ENCODE measurements at regions not wholly inside any gene's neighbourhood (a gene's known extent, or its start where the extent isn't known, plus 50 kb on each side); places are given as distances from the start of the nearest gene placed in this dataset.

GRCh38 chr5:106028314-106028713 lies 1642.4 kb downstream of the EFNA5 start:
- Histone ChIP-seq H3K4me2 (ENCODE audit: low read length) (no peak overlapping the region), H4K20me1 (ENCODE audit: insufficient read depth, low read length) (no peaks in the 10 kb centered on the region), H3K36me3 (replicated peaks; ENCODE audit: low read depth, low read length) (no peaks in the 10 kb centered on the region), H2AFZ (ENCODE audit: low read depth, low read length) (no peak overlapping the region), H3K27ac (ENCODE audit: low read length) (no peak overlapping the region), H3K4me1 (ENCODE audit: low read length) (no peaks in the 10 kb centered on the region), H3K27me3 (ENCODE audit: low read depth, low read length) (no peaks in the 10 kb centered on the region), H3K9ac (ENCODE audit: low read length) (no peak overlapping the region), H3K79me2 (ENCODE audit: low read length) (no peaks in the 10 kb centered on the region), H3K4me3 (ENCODE audit: low read length) (no peak overlapping the region), H3K9me3 (ENCODE audit: insufficient read depth, low read length) (no peaks in the 10 kb centered on the region)
- TF ChIP-seq CTCF (IDR thresholded peaks at IDR 0.05; ENCODE audit: low read depth, low read length) (no peak), EZH2phosphoT487 (IDR thresholded peaks at IDR 0.05; ENCODE audit: low read depth) (no peak)

- Histone ChIP-seq H3K9me3 (ENCODE audit: insufficient read depth, low read length) (no peaks in the 10 kb centered on the region), H3K4me2 (ENCODE audit: low read length) (no peak overlapping the region), H3K4me3 (ENCODE audit: low read length) (no peak overlapping the region), H3K36me3 (replicated peaks; ENCODE audit: low read depth, low read length) (no peaks in the 10 kb centered on the region), H4K20me1 (ENCODE audit: insufficient read depth, low read length) (no peaks in the 10 kb centered on the region), H3K27me3 (ENCODE audit: low read depth, low read length) (no peaks in the 10 kb centered on the region), H3K27ac (ENCODE audit: low read length) (no peak overlapping the region), H3K4me1 (ENCODE audit: low read length) (no peaks in the 10 kb centered on the region), H3K79me2 (ENCODE audit: low read length) (no peaks in the 10 kb centered on the region), H3K9ac (ENCODE audit: low read length) (no peak overlapping the region), H2AFZ (ENCODE audit: low read depth, low read length) (no peak overlapping the region)
- TF ChIP-seq CTCF (IDR thresholded peaks at IDR 0.05; ENCODE audit: low read depth, low read length) = no peak
- no peak for TF ChIP-seq EZH2phosphoT487 (IDR thresholded peaks at IDR 0.05; ENCODE audit: low read depth)
Measured at GRCh38 chr5:106020894-106021293, 1649.8 kb downstream of the EFNA5 start.

- no peaks in the 10 kb centered on the region for H3K4me1 ChIP-seq (ENCODE audit: low read length)
- H3K27me3 ChIP-seq (ENCODE audit: low read depth, low read length) = no peaks in the 10 kb centered on the region
- H3K36me3 ChIP-seq (replicated peaks; ENCODE audit: low read depth, low read length) = no peaks in the 10 kb centered on the region
- H3K4me3 ChIP-seq (ENCODE audit: low read length) = no peak overlapping the region
- TF ChIP-seq EZH2phosphoT487 (IDR thresholded peaks at IDR 0.05; ENCODE audit: low read depth) = no peak
- TF ChIP-seq CTCF (IDR thresholded peaks at IDR 0.05; ENCODE audit: low read depth, low read length) = no peak
- no peaks in the 10 kb centered on the region for H4K20me1 ChIP-seq (ENCODE audit: insufficient read depth, low read length)
- no peak overlapping the region for H3K27ac ChIP-seq (ENCODE audit: low read length)
- no peak overlapping the region for H3K9ac ChIP-seq (ENCODE audit: low read length)
- H2AFZ ChIP-seq (ENCODE audit: low read depth, low read length) = no peak overlapping the region
- no peak overlapping the region for H3K4me2 ChIP-seq (ENCODE audit: low read length)
- H3K79me2 ChIP-seq (ENCODE audit: low read length) = no peaks in the 10 kb centered on the region
- H3K9me3 ChIP-seq (ENCODE audit: insufficient read depth, low read length) = no peaks in the 10 kb centered on the region
Measured at GRCh38 chr5:106019261-106019660, 1651.5 kb downstream of the EFNA5 start.

- H4K20me1 ChIP-seq (ENCODE audit: insufficient read depth, low read length) = no peaks in the 10 kb centered on the region
- no peaks in the 10 kb centered on the region for H3K36me3 ChIP-seq (replicated peaks; ENCODE audit: low read depth, low read length)
- no peak overlapping the region for H3K27ac ChIP-seq (ENCODE audit: low read length)
- no peaks in the 10 kb centered on the region for H3K27me3 ChIP-seq (ENCODE audit: low read depth, low read length)
- no peak overlapping the region for H2AFZ ChIP-seq (ENCODE audit: low read depth, low read length)
- TF ChIP-seq EZH2phosphoT487 (IDR thresholded peaks at IDR 0.05; ENCODE audit: low read depth) (no peak), CTCF (IDR thresholded peaks at IDR 0.05; ENCODE audit: low read depth, low read length) (no peak)
- no peak overlapping the region for H3K4me2 ChIP-seq (ENCODE audit: low read length)
- H3K4me3 ChIP-seq (ENCODE audit: low read length) = no peak overlapping the region
- H3K9ac ChIP-seq (ENCODE audit: low read length) = no peak overlapping the region
- no peaks in the 10 kb centered on the region for H3K9me3 ChIP-seq (ENCODE audit: insufficient read depth, low read length)
- no peaks in the 10 kb centered on the region for H3K4me1 ChIP-seq (ENCODE audit: low read length)
- no peaks in the 10 kb centered on the region for H3K79me2 ChIP-seq (ENCODE audit: low read length)
Measured at GRCh38 chr5:106017243-106017857, 1653.4 kb downstream of the EFNA5 start.
